ENCODE measurements at regions not wholly inside any gene's neighbourhood (a gene's known extent, or its start where the extent isn't known, plus 50 kb on each side); places are given as distances from the start of the nearest gene placed in this dataset.

GRCh38 chr13:79155883-79156282 is 250.2 kb downstream of the RBM26 start:
- intact Hi-C loops (cut with DNase I): no loop called here
- DNase-seq: no peak
- no peak for ATAC-seq
- H3K9me3 ChIP-seq: no peaks in the 10 kb centered on the region
- no peak overlapping the region for H3K27ac ChIP-seq
- no peaks in the 10 kb centered on the region for H3K27me3 ChIP-seq (ENCODE audit: insufficient read depth in 3 of 3, low read length in 2 of 3)
- H3K4me1 ChIP-seq: no peaks in the 10 kb centered on the region
- no peaks in the 10 kb centered on the region for H3K36me3 ChIP-seq (ENCODE audit: insufficient read depth in 1 of 2, low read depth in 1 of 2)
- WGBS, 3 donors: 9 to 16% (median 14%) methylated on average over 2 of the region's 2 CpGs
- H3K4me3 ChIP-seq: no peak overlapping the region
- TF ChIP-seq CTCF (IDR thresholded peaks at IDR 0.05): no peak

- H3K4me1 ChIP-seq: no peaks in the 10 kb centered on the region
- ATAC-seq: no peak
- no peak overlapping the region for H3K4me3 ChIP-seq
- WGBS, 3 donors: 61 to 86% (median 72%) methylated on average over 1 of the region's 1 CpG
- H3K27me3 ChIP-seq (ENCODE audit: insufficient read depth in 3 of 3, low read length in 2 of 3): no peaks in the 10 kb centered on the region
- intact Hi-C loops (cut with DNase I): no loop called here
- H3K9me3 ChIP-seq: no peaks in the 10 kb centered on the region
- TF ChIP-seq CTCF (IDR thresholded peaks at IDR 0.05): no peak
- no peaks in the 10 kb centered on the region for H3K36me3 ChIP-seq (ENCODE audit: insufficient read depth in 1 of 2, low read depth in 1 of 2)
- no peak for DNase-seq
- no peak overlapping the region for H3K27ac ChIP-seq
Observed at GRCh38 chr13:79149210-79149609, 256.8 kb downstream of the RBM26 start.

GRCh38 chr13:79141082-79141481 is 265.0 kb downstream of the RBM26 start:
- DNase-seq: no peak
- H3K4me3 ChIP-seq: no peak overlapping the region
- H3K4me1 ChIP-seq: no peaks in the 10 kb centered on the region
- H3K27me3 ChIP-seq (ENCODE audit: insufficient read depth in 3 of 3, low read length in 2 of 3): no peaks in the 10 kb centered on the region
- no peaks in the 10 kb centered on the region for H3K36me3 ChIP-seq (ENCODE audit: insufficient read depth in 1 of 2, low read depth in 1 of 2)
- no peak for ATAC-seq
- WGBS, 3 donors: 61 to 65% (median 64%) methylated on average over 3 of the region's 3 CpGs
- TF ChIP-seq CTCF (IDR thresholded peaks at IDR 0.05): no peak
- H3K9me3 ChIP-seq: no peaks in the 10 kb centered on the region
- intact Hi-C loops (cut with DNase I): no loop called here
- H3K27ac ChIP-seq: no peak overlapping the region

- Histone ChIP-seq H3K27me3 (ENCODE audit: insufficient read depth in 3 of 3, low read length in 2 of 3) (no peaks in the 10 kb centered on the region), H3K4me1 (no peaks in the 10 kb centered on the region), H3K4me3 (no peak overlapping the region), H3K36me3 (ENCODE audit: insufficient read depth in 1 of 2, low read depth in 1 of 2) (no peaks in the 10 kb centered on the region), H3K27ac (no peak overlapping the region), H3K9me3 (no peaks in the 10 kb centered on the region)
- DNase-seq (no peak), ATAC-seq (no peak)
- 78 to 90% (median 89%) methylated on average over 2 of the region's 2 CpGs for WGBS, 3 donors
- intact Hi-C loops (cut with DNase I): no loop called here
- no peak for TF ChIP-seq CTCF (IDR thresholded peaks at IDR 0.05)
Observed at GRCh38 chr13:79128158-79128557, 277.9 kb downstream of the RBM26 start.

- no peak for TF ChIP-seq CTCF (IDR thresholded peaks at IDR 0.05)
- H3K27me3 ChIP-seq (ENCODE audit: insufficient read depth in 3 of 3, low read length in 2 of 3): no peaks in the 10 kb centered on the region
- no peak overlapping the region for H3K4me3 ChIP-seq
- no peaks in the 10 kb centered on the region for H3K4me1 ChIP-seq
- intact Hi-C loops (cut with DNase I): no loop called here
- no peaks in the 10 kb centered on the region for H3K36me3 ChIP-seq (ENCODE audit: insufficient read depth in 1 of 2, low read depth in 1 of 2)
- H3K9me3 ChIP-seq: no peaks in the 10 kb centered on the region
- H3K27ac ChIP-seq: no peak overlapping the region
- WGBS, 3 donors: 82 to 89% (median 88%) methylated on average over 1 of the region's 1 CpG
- no peak for DNase-seq
- no peak for ATAC-seq
Observed at GRCh38 chr13:79126706-79127105, 279.3 kb downstream of the RBM26 start.
